Stimulated activated CD4-positive, alpha-beta T cell treated with anti-CD3 and anti-CD28 coated beads, Interleukin-1b, Interleukin-23, amount 100 ng/mL, for 1 hour (primary cell): ENCODE measurements at regions not wholly inside any gene's neighbourhood (a gene's known extent, or its start where the extent isn't known, plus 50 kb on each side); places are given as distances from the start of the nearest gene placed in this dataset.

ENCODE experiments used
- DNase-seq, 2 donors: peaks; one replicate each; pipeline ENCODE4 v3.0.0-alpha.2; 2020; ENCODE audit warnings: low read depth in 2 of 2

DNA sequence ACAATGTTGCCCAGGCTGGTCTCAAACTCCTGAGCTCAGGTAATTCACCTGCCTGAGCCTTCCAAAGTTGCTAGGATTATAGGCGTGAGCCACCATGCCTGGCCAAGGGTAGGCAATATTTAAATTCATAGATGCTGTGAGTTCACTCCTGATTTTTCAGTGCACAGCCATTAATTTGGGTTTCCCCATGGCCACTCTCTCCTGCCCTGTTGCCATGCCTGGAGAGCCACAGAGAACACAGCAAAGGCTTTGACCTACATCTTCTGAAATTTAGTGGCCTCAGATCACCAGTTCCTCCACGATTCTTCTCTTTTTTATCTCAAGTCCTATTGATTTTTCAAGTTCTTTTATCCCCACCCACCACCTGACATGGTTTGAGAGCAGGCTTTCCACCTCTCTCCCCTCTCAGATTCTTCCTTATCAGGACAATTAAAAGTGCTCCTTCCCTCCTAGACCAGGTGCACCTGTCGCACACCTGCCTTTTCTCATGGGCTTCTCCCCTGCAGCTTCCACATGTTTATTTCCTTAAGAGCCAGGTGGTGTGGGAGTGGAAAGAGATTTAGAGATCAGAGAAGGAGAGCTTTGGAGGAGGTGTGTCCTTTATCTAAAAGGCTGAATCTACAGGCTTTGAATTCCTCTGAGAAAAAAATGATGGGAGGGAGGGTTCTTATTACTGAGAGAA, 123.8 kb downstream of the ADRA2A start:
- DNase-seq = no peak

DNA sequence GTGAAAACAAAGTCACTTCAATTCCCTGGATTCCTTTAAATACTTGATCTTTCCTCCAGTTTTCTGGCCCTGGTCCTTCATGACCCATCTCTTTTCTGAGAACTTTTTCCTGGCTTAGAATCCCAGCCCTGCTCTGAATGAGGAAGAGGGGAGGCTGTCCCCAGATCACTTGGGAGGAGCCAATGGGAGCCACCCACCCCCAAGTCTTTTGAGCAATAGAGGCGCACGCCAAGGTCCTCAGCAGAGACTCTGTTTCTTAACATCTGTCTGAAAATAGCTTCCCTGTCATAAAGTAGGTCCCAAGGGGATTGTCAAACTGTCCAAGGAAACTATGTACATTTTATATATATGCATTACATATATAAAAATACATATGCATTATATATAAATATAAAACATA, 126.8 kb downstream of the ADRA2A start:
- DNase-seq = no peak

DNA sequence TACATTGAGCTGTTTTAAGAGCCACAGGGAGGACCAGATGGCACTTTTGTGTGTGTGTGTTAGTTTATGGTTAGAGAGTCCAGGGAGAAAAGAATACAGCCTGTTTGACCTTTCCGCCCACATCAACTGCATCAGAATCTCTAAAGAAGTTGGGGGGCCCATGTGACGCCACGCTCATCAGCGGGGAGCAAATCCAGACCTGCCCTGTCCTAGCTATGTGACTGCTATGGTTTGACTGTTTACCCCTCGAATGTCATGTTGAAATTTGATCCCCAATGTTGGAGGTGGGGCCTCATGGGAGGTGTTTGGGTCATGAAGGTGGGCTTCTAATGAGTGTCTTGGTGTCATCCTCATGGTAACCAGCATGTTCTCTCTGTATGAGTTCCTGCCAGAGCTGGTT, 128.0 kb downstream of the ADRA2A start:
- DNase-seq = no peak

DNA sequence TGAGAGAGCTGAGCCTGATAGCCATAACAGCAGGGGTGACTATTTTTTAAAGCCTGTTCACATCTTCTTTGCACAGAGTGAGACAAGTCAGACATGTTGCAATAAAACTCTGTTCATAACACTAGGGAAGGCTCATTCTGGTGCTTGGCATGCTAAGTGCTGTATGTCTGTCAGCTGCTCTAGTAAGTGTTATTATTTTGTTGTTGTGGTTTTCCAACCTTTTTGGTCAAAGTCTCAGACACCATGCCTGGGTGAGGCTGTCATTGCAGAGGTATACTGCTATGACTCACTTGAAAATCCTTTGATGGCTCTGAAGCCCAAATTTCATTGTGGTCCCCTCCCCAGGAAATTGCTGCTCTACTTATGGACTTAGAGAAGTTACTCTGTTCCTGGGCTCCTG, 129.7 kb downstream of the ADRA2A start:
- DNase-seq = no peak

DNA sequence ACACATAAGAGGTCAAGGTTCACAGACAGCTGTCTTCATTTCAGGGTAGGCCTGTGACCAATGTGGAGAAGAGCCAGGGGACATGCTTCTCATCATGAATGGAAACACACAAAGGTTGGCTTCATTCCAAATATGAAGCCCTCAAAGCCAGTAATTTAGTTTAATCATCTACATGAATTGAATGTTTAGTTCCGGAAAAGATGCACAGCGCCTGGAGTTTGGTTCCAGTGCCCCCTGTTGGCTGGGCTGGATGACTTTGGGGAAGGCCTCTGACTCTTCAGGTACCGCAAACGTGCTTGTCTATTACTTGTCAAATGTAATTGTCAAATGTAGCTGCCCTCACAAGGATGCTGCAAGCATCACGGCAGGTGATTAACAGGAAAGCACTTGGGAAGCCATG, 130.7 kb downstream of the ADRA2A start:
- no peak for DNase-seq

DNA sequence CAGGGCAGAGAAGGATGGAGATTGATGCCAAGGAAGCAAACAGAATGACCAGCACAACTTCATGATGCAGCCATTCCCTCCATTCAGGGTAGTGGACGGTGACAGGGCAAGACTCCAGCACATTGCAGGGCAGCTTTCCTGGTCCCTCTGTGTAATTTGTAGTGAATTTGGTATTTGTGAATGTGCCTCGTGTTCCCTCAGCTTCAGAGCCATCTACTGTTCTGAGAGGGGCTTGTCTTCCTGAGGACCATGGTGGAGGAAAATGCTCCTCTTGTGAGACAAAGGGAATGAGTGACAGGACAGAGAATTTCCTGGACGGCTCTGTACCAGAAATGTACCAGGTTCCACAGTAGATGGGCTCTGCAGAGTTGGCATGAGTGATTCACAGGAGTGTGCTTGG, 132.1 kb downstream of the ADRA2A start:
- no peak for DNase-seq

DNA sequence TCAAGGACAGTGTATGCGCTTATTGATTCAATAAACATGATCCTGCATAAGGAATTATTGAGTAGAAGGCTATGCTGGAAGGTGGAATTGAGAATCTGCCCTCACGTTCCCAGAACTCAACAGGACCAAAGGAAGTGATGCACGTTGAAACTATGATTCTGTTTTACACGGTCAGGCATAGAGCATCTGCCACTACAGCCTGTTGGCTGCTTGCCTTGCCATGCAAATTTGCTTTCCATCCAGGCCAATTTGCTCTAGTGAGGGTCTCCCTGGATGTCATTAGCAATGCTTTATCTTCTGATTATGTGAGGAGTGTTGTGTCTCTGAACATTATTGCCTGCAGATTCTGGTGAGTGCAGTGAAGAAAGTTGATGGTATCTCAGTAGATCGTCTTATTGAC, 132.9 kb downstream of the ADRA2A start:
- no peak for DNase-seq

DNA sequence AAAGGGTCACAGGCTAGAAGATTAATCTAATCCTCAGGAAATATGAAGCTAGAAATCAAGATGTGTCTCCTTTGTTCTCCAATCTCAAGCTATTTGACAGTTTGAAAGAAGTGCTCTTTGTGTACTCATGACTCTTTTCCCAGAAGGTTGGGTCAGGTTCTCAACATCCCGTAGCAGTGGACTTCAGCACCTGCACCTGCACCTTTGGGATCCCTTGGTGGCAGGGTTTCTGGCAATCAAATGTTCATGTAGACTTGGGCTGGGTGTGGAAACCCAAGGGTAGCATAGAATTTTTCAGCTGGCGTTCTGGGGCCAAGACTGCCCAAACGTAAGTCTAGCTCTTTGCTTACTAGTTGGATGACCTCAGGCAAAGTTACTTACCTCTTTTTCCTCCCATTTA, 134.4 kb downstream of the ADRA2A start:
- DNase-seq = no peak

DNA sequence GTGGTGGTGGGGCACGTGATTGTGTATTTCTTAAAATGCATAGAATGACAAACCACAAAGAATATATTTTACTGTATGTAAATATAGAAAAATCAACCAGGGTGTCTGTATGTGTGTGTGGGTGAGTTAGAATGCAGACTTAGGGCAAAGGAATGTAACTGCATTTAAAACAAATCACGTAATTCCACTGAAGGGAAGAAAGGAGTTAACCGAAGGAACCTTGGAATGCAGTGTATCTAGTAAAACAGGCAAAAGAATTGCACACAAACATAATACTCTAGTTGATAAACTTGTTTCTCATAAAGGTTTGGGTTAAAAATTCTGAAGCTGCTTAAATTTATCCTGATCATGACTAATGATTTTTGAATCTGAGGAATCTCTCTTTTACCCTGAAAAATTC, 134.9 kb downstream of the ADRA2A start:
- DNase-seq = no peak

DNA sequence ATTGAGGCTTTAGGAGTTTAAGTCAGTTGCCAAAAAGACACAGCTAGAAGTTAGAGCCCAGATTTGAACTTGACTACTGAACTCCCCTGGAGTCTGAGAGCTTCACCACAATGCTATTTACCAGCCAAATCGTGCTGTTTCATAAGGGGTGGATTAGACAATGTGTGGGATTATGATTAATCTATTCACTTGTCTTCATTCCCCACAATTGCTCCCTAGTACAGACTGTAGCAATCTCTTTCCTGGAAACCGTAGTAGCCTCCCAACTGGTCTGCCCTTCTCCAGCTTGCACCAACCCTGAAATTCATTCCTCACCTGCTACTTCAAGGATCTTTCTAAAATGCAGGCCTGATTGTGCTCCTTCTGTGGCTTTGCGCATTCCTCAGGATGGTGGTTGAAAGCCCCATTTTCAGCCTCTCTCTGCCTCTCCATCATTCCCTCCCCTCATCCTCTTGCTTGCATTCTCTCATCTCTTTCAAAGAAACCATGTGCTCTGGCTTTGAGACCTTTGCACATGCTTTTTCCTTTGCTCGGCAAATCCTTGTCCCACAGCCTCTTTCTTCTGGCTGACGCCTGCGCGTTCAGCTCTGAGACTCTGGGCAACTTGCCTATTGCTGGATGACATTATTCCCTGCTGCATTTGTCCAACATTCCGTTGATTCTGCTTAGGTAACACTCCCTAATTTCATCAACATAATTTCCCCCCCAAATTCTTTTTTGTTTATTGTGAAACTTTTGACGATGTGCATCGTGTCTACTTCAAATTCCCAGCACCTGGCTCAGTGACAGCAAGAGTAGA, 145.1 kb downstream of the ADRA2A start:
- no peak for DNase-seq

DNA sequence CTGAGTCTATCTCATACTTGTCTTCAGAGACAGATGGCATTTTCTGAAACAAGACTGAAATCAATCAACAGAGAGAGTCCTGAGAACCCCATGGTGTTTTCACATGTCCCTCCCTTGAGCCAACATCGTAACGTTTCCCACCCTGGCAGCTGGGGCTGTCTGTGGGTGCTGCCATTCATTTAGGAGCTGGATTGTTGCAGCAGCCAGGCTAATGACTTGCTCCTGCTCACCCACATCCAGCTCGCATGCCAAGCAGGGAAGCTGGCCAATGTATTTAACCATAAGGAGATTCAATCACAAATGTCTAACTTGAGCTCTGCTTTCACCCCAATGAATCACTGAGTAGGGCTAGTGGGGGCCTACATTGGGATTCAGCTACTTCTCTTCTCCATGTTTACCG, 146.1 kb downstream of the ADRA2A start:
- no peak for DNase-seq

DNA sequence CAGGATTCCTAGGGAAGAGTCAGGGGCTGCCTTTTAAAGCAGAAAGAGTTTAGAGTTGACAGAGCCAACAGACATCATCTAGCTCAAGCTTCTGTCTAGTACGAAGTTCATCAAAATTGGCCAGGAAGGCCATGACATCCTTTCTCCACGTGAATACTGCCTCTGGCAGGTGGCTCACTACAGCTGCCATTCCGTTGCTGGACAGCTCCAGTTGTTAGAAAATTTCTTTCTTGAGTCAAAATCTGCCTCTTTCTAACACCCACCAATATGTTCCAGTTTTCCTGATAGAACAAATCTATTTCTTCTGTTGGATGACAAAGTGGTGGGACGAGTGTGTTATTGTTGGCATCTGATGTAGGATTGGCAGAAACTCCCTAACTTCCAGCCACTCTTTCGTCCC, 154.9 kb downstream of the ADRA2A start:
- DNase-seq = no peak

DNA sequence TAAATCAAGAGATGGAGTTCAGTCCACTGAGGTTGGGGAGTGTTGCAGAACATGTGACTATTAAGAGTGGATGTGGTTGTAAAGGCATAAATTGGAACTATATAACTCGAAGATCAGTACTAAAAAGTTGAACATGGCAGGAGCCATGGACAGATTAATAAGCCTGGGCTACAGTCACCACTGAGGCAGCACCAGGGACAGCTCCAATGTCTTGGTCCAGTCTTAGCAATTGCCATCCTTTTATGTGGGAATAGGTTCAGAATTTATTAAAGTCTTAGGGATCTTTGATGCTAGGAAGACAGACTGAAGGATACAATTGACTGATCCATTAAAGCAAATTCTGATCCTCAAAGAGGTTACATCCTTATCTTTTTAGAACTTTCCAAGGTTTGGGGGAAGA, 156.6 kb downstream of the ADRA2A start:
- DNase-seq = no peak

DNA sequence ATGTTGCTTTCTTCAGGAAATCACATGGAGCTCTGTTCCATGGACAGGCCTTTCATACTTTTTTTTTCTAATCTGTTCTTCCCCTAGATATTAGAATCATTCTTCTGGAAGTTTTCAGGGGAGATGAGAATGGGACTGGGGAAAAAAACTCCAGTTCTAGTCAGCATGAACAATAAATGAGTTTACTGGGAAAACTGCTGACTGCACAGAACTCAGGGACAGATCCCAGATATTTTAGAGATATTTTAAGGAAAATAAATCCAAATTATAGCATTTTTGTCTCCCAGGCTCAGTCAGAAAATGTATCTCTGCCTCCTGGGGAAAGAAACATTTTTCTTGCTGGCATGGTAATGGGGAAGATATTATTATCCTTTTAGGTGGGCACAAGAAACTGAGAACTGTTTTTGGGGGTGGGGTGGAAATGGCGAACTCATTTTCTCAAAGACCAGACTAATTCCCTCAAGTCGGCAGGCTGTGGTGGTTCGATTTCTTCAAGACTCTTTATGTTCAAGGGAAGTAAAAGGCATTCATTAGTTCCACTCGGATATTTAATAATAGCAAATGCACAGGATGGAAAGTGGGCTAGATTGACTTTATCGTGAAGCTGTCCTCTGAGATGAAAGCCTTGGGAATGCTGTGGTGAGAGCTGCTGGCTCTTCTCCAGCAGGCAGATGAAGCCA, 157.5 kb downstream of the ADRA2A start:
- no peak for DNase-seq

DNA sequence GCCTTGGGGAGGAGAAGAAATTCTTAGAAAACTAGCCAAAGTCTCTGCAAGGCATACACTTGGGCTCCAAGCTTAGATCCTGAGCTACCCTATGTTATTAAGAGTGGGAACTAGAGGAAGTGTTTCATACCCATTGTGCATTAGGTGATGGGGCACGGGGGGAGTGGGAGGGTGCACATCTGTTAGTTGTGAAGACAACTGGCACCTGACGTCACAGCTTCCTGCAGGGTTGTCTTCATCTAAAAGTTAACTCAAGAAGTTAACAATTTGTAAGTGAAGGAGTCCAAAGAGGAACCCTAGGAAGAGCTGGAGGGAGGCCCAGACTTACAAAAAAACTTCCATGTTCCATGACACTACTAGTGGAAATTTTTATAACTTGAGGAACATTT, 158.1 kb downstream of the ADRA2A start:
- no peak for DNase-seq

DNA sequence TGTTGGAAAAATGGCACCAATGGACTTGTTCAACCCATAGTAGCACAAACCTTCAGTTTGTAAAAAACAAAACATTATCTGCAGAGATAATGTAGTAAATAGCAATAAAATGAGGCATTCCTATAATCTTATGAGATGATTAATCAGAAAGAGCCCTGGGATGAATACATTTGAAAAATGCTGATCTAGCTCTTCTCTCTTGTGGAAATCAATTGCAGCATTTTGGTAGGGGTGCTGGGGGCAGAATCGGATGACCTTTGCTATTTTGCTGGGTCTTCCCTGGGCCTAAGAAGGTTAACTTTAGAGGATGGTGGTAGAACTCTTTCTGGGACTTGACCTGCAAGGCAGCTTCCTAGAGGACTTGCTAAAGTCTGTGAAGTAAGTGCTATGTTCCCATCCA, 163.5 kb downstream of the ADRA2A start:
- DNase-seq = no peak

DNA sequence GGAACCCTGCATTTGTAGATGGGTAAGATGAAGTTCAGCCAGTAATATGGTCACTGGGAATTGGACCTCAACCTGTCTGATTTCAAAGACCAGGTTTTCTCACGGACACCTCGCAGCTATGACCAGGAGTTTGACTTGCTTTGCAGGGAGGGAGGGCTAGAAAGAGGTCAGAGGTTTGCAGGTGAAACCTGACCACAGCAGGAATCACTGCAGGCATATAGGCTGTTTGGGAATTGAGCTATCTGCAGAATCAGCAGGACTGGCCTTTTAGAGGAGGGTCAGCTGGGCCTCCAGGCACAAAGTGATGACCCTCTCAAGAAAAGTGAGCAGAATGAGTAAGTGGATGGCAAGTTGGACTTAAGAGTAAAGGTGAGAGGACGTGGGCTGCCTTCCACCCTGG, 166.3 kb downstream of the ADRA2A start:
- no peak for DNase-seq

DNA sequence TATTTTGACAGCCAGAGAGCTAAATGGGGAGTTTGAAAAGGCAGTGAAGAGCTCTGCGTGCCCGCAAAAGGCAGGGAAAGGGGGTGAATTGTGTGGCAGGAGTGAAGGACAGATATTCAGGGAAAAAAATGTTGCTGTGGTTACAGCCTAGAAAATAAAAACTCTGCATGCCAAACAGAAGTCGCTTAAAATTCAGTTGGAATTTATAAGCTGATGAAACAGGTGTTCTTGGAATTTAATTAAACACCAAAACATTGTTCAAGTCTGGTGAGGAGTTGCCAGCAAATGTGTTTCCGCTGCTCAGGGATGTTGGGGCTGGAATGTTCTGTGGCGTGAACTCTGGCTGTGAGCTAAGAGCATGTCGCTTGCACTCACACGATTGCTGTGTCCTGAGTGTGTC, 169.3 kb downstream of the ADRA2A start:
- no peak for DNase-seq

DNA sequence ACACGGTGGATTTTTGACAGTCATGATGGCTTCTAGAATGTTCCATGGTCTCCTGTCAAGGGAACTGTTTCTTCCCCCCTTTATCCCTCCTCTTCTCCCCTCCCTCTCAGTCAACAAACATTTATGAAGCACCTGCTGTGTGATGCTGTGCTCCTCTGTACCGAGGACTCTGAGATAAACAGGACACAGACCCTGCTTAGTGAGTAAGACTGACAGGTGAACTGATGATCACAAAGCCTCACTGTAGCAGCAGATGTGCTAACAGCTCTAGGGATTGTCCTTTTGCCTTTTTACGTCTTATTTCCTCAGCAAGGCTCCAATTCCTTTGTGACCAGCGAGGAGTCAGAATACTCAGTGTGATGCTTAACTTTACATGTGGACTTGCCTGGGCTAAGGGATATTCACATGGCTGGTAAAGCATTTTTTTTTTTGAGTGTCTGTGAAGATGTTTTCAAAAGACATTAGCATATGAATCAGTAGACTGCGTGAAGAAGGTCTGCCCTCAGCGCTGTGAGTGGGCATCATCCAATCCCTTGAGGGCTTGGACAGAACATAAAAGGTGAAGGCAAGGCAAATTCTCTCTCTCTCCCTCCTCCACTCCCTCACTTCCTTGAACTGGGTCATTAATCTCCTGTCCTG, 170.1 kb downstream of the ADRA2A start:
- DNase-seq = no peak

DNA sequence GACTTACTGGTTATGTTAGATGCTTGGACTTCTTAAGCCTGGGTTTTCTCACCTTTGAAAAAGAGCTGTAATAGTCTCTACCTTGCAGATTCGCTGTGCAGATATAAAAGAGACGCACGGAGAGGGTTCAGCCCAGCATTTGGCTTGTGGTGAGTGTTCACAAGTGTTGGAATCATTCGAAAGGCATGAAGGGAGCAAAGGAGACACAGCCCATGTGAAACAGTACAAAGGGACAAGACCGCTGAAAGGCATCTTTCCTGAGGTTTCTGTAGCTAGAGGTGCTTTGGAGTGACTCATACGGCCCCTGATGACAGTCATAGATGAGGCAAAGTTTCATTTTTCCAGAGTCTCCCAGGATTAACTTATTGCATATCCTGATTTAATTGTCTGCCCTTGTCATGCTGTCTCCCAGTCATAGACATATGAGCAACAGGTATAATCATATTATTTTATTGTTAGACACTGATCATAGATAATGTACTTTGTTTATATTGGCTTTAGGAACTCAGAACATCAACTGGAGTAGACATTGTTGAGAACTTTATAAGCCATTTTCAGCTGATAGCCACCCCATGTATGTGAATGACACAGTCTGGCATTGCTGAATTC, 171.1 kb downstream of the ADRA2A start:
- no peak for DNase-seq

DNA sequence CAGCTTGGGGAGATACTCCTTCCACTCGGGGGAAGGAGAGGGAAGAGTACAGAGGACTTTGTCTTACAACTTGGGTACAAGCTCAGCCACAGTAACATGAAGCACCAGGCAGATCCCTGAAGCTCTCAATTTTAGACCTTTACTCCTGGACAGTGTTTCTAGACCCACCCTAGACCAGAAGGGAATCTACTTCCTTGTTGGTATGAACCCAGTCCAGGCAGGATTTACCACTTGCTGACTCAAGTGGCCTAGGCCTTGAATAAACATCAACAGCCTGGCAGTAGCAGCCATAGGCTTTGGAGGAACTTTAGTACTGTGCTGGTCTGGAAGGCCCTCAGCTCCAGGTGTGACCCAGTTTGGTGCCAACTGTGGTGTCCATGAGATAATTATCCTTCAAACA, 173.1 kb downstream of the ADRA2A start:
- no peak for DNase-seq

DNA sequence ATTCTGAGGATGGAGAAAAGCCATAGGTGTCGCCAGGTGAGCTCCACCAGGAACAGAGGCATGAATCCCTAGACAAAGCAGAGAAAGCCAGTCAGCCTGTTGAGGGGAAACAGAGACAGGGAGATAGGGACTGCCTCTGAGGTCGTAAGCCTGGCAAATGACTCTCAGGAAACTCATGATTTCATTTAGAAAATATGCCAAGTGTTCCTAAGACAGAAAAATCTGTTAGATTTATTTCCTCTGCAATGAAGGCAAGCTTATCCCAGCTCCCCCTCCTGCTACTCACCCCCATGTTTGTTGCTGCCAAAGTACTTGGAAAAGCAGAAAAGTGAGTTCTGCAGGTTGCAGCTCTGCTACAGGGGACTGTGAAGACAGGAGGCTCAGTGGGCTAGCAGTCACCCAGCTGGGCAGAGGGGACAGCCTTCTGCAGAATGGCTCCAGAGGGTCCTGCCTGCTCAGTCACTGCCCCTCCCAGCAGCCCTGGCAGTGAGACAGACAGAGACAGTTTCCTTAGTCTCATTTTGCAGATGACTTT, 184.3 kb downstream of the ADRA2A start:
- no peak for DNase-seq
